GM23338 (cell line): ENCODE measurements at regions not wholly inside any gene's neighbourhood (a gene's known extent, or its start where the extent isn't known, plus 50 kb on each side); places are given as distances from the start of the nearest gene placed in this dataset.

ENCODE experiments used
- ATAC-seq: fragments of 200-7000 bp; cut with Tn5 transposase; 3 replicates; pipeline ENCODE4 v1.9.1; 2020
- DNase-seq: peaks from one replicate; pipeline ENCODE4 v3.0.0-alpha.2; 2015; ENCODE audit warnings: low spot score
- H2AFZ ChIP-seq: fragments of 200-600 bp; sonication (generic); 2 replicates; pipeline ENCODE4 v1.8.0; 2016; ENCODE audit warnings: antibody characterized with exemption, mild to moderate bottlenecking, moderate library complexity
- H3F3A ChIP-seq: fragments of 200-600 bp; sonication (generic); replicated peaks from 2 replicates; pipeline ENCODE4 v1.8.0; 2017; ENCODE audit warnings: antibody characterized with exemption, mixed run types, low read depth
- H3K27ac ChIP-seq: fragments of 200-600 bp; sonication (generic); 2 replicates; pipeline ENCODE4 v1.6.1; 2016; ENCODE audit warnings: low read depth
- H3K27me3 ChIP-seq: fragments of 200-600 bp; sonication (generic); 2 replicates; pipeline ENCODE4 v1.8.0; 2016; ENCODE audit warnings: mild to moderate bottlenecking, mixed run types, moderate library complexity; ENCODE audit not compliant: insufficient read depth
- H3K36me3 ChIP-seq: fragments of 200-600 bp; sonication (generic); 2 replicates; pipeline ENCODE4 v1.8.0; 2016; ENCODE audit warnings: mild to moderate bottlenecking; ENCODE audit not compliant: insufficient read depth
- H3K4me1 ChIP-seq: fragments of 200-600 bp; sonication (generic); 2 replicates; pipeline ENCODE4 v1.8.0; 2016; ENCODE audit warnings: mild to moderate bottlenecking, moderate library complexity; ENCODE audit not compliant: insufficient read depth
- H3K4me2 ChIP-seq: fragments of 200-600 bp; sonication (generic); 2 replicates; pipeline ENCODE4 v1.7.1; 2017; ENCODE audit warnings: mixed run types
- H3K4me3 ChIP-seq: fragments of 200-600 bp; sonication (generic); 2 replicates; pipeline ENCODE4 v1.6.1; 2016; ENCODE audit warnings: mixed run types
- H3K79me2 ChIP-seq: fragments of 200-600 bp; sonication (generic); replicated peaks from 2 replicates; pipeline ENCODE4 v1.8.0; 2017; ENCODE audit warnings: mild to moderate bottlenecking; ENCODE audit not compliant: insufficient read depth
- H3K9me2 ChIP-seq: fragments of 200-600 bp; sonication (generic); 2 replicates; pipeline ENCODE4 v1.8.0; 2017; ENCODE audit not compliant: insufficient read depth
- H4K20me1 ChIP-seq: fragments of 200-600 bp; sonication (generic); replicated peaks from 2 replicates; pipeline ENCODE4 v1.8.0; 2017; ENCODE audit warnings: mild to moderate bottlenecking; ENCODE audit not compliant: insufficient read depth
- H3K27ac Mint-ChIP-seq: 2 replicates; pipeline ENCODE4 v1.8.0; 2020; ENCODE audit warnings: inconsistent platforms, mild to moderate bottlenecking, moderate library complexity, mixed read lengths
- H3K27me3 Mint-ChIP-seq: 3 replicates; pipeline ENCODE4 v1.8.0; 2022; ENCODE audit warnings: low read depth, mild to moderate bottlenecking, moderate library complexity, mixed read lengths, inconsistent platforms; ENCODE audit not compliant: insufficient read depth, poor library complexity
- H3K36me3 Mint-ChIP-seq: 3 replicates; pipeline ENCODE4 v1.8.0; 2021; ENCODE audit warnings: low read depth, mild to moderate bottlenecking, inconsistent platforms, moderate library complexity, mixed read lengths
- H3K4me1 Mint-ChIP-seq: 3 replicates; pipeline ENCODE4 v1.8.0; 2020; ENCODE audit warnings: mild to moderate bottlenecking, inconsistent platforms, mixed read lengths
- H3K4me3 Mint-ChIP-seq: 3 replicates; pipeline ENCODE4 v1.8.0; 2021; ENCODE audit warnings: moderate library complexity, mild to moderate bottlenecking, inconsistent platforms, mixed read lengths
- H3K9me3 Mint-ChIP-seq: 3 replicates; pipeline ENCODE4 v1.8.0; 2020; ENCODE audit warnings: moderate library complexity, mild to moderate bottlenecking, inconsistent platforms, mixed read lengths
- CREB1 ChIP-seq: fragments of 250-450 bp; sonication (Bioruptor Pico); IDR thresholded peaks from 2 replicates; pipeline ENCODE4 v1.5.0; 2020; ENCODE audit warnings: low read depth, mild to moderate bottlenecking, moderate library complexity
- CTCF ChIP-seq, 2 experiments: fragments of 200-600 bp in 1 of 2; sonication (generic) in 1 of 2; conservative IDR thresholded peaks; 2 replicates each; pipeline versions ENCODE4 v1.5.1 to v1.6.1; 2016 to 2017; ENCODE audit warnings: antibody characterized with exemption in 2 of 2, low read depth in 2 of 2, mild to moderate bottlenecking in 2 of 2, moderate library complexity in 1 of 2
- ETS1 ChIP-seq: IDR thresholded peaks from 2 replicates; pipeline ENCODE4 v1.6.1; 2016; ENCODE audit warnings: antibody characterized with exemption
- EZH2 ChIP-seq: fragments of 200-600 bp; sonication (generic); IDR thresholded peaks from one replicate; pipeline ENCODE4 v1.8.0; 2017; ENCODE audit warnings: antibody characterized with exemption, mild to moderate bottlenecking, low read depth; ENCODE audit not compliant: unreplicated experiment
- EZH2phosphoT487 ChIP-seq: fragments of 200-600 bp; sonication (generic); IDR thresholded peaks from one replicate; pipeline ENCODE4 v1.8.1; 2018; ENCODE audit warnings: antibody characterized with exemption; ENCODE audit not compliant: unreplicated experiment
- JUNB ChIP-seq: IDR thresholded peaks from one replicate; pipeline ENCODE4 v1.6.1; 2016; ENCODE audit warnings: antibody characterized with exemption; ENCODE audit not compliant: unreplicated experiment
- NANOG ChIP-seq: IDR thresholded peaks from 2 replicates; pipeline ENCODE4 v1.6.1; 2016; ENCODE audit warnings: antibody characterized with exemption, borderline replicate concordance
- POLR2AphosphoS5 ChIP-seq: IDR thresholded peaks from 2 replicates; pipeline ENCODE4 v1.6.1; 2016; ENCODE audit warnings: antibody characterized with exemption, low read depth
- REST ChIP-seq: IDR thresholded peaks from one replicate; pipeline ENCODE4 v1.6.1; 2018; ENCODE audit warnings: antibody characterized with exemption; ENCODE audit not compliant: unreplicated experiment
- STAT1 ChIP-seq: IDR thresholded peaks from one replicate; pipeline ENCODE4 v1.6.1; 2016; ENCODE audit warnings: antibody characterized with exemption; ENCODE audit not compliant: unreplicated experiment
- ZNF114 ChIP-seq: fragments of 250-450 bp; sonication (Bioruptor Pico); IDR thresholded peaks from 2 replicates; pipeline ENCODE4 v1.5.0; 2020; ENCODE audit warnings: mild to moderate bottlenecking, moderate library complexity

- TF ChIP-seq CTCF (conservative IDR thresholded peaks at IDR 0.05; ENCODE audit: low read depth in 2 of 2) (no peak), CREB1 (CRISPR knock-in tag) (no peak), EZH2 (no peak), STAT1 (no peak), NANOG (no peak), ETS1 (no peak), POLR2AphosphoS5 (no peak), EZH2phosphoT487 (no peak), JUNB (no peak), ZNF114 (CRISPR knock-in tag) (no peak), REST (no peak)
These were observed 176.2 kb downstream of the SMC2 start (continued) for GRCh38 chr9:104269996-104270963.

GRCh38 chr9:104276709-104277245 is 182.7 kb downstream of the SMC2 start:
- no peak for DNase-seq
- ATAC-seq = no peak
- Histone ChIP-seq H3F3A (no peaks in the 10 kb centered on the region), H3K4me2 (no peak overlapping the region), H4K20me1 (no peaks in the 10 kb centered on the region), H3K27ac (no peak overlapping the region), H3K79me2 (no peaks in the 10 kb centered on the region), H3K4me3 (no peak overlapping the region), H3K36me3 (no peaks in the 10 kb centered on the region), H3K27me3 (no peaks in the 10 kb centered on the region), H3K4me1 (peaks cover 13% of the 10 kb centered on the region; the same call in 1 of the 2 replicates), H3K9me2 (peaks cover 12% of the 10 kb centered on the region; the same call in 1 of the 2 replicates), H2AFZ (no peak overlapping the region)
- no peak overlapping the region for H3K4me3 Mint-ChIP-seq
- no peaks in the 10 kb centered on the region for H3K27me3 Mint-ChIP-seq
- peaks cover 13% of the 10 kb centered on the region for H3K4me1 Mint-ChIP-seq
- no peaks in the 10 kb centered on the region; the same call in 2 of the 3 replicates for H3K9me3 Mint-ChIP-seq
- H3K36me3 Mint-ChIP-seq = no peaks in the 10 kb centered on the region
- H3K27ac Mint-ChIP-seq = no peak overlapping the region
- TF ChIP-seq POLR2AphosphoS5 = no peak
